Ramos (cell line): ENCODE measurements at regions not wholly inside any gene's neighbourhood (a gene's known extent, or its start where the extent isn't known, plus 50 kb on each side); places are given as distances from the start of the nearest gene placed in this dataset.

Source experiments
- in situ Hi-C: fragments of 300-500 bp; cut with MboI; formaldehyde crosslinking; loops from one replicate; pipeline ENCODE4 v1.14.3; 2022; ENCODE audit warnings: low sequenced_read_pairs; ENCODE audit not compliant: unreplicated experiment

DNA sequence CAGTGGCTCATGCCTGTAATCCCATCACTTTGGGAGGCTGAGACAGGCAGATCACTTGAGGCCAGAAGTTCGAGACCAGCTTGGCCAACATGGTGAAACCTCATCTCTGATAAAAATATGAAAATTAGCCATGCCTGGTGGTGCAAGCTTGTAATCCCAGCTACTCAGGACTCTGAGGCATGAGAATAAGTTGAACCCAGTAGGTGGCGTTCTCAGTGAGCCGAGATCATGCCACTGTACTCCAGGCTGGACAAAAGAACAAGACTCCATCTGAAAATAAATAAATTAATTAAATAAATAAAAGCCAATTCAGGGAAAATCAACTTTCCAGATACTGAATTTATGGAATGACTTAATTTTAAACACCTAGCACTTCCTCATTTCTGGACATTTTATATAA, 1722.1 kb downstream of the MAT2B start:
- in situ Hi-C loops, result no loop called here

DNA sequence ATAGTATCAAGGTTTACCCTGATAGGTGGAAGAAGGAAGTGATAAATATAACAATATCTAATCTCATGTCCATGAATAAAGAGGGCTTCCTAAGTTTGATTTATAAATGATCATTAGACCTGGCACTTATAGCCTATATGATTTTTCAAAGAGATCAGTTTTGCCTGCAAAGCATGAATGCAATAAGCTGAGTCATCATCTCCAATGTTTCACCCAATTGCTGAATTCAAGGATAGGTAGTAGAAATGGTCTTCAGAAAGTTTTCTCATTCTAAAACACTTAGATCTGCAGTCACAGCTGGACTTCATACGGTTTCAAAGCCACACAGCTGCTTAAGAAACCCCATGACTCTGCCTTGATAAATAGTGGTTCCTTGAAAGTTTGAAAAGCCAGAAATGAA, 1722.8 kb downstream of the MAT2B start:
- in situ Hi-C loops, result no loop called here

GRCh38 chr5:165231821-165232508, 1726.5 kb downstream of the MAT2B start:
- in situ Hi-C loops, result no loop called here

- in situ Hi-C loops, result no loop called here
These were observed 1727.2 kb downstream of the MAT2B start for GRCh38 chr5:165232509-165233028.

- in situ Hi-C loops, result no loop called here
These were observed 1736.4 kb downstream of the MAT2B start for GRCh38 chr5:165241811-165242210.

- in situ Hi-C loops, result no loop called here
These were observed 1737.2 kb downstream of the MAT2B start for GRCh38 chr5:165242646-165243045.

DNA sequence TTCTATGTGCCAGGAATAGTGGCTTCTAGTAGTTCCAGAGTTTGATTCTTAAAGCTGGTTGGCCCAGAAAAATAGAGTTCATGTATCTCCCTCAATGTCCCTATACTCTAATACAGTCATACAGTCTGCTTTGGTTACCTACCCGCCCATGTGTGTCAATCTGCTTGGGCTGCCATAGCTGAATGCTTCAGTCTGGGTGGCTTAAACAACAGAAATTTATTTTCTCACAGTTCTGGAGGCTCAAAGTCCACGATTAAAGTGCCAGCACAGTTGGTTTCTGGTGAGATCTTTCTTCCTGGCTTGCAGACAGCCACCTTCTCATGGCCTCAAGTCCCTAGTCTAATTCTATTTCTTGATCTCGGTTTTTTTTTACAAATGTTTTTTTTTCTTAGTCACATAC, 1739.0 kb downstream of the MAT2B start:
- in situ Hi-C loops, result no loop called here

- in situ Hi-C loops, result no loop called here
These were observed 1752.9 kb downstream of the MAT2B start for GRCh38 chr5:165258197-165258771.

DNA sequence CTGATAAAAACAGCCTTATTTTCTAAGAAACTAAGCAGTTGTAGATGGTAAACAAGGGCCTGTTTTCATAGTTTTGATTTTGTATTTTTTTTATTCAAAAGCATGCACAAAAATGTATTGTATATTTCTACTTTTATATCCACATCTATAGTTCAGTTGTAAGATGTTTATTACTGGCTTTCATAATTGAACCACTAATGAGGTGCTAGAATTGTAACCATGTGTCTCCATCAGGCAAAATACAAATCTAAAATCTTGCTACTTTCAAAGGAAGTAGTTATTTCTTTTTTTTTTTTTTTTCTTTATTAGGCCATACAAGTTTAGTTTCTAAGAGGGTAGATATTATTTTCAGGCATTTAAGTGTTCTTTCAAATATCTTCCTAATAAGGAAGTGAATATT, 1755.0 kb downstream of the MAT2B start:
- in situ Hi-C loops, result no loop called here

- in situ Hi-C loops, result no loop called here
These were observed 1758.1 kb downstream of the MAT2B start for GRCh38 chr5:165263536-165263935.

GRCh38 chr5:165266939-165267338, 1761.5 kb downstream of the MAT2B start:
- in situ Hi-C loops, result no loop called here

- in situ Hi-C loops, result no loop called here
These were observed 1767.0 kb downstream of the MAT2B start for GRCh38 chr5:165272436-165272835.

DNA sequence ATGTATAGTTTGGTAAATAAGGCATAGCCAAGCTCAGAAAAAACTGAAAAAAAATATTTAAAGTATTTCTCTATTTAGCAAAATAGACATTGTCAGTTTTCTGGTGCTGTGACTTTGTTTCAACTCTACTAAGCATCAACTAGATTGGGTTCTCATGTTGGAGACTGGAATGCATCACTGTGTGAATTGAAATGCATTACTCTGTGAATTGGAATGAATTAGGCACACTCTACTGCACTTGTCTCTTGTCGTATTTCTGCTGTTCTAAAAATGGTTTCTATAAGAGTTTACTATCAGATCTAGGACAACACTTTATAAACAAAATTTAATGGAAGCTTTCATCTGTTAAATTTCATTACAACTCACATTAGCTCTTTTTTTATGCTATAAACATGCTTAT, 1772.2 kb downstream of the MAT2B start:
- in situ Hi-C loops, result no loop called here

- in situ Hi-C loops, result no loop called here
These were observed 1777.1 kb downstream of the MAT2B start for GRCh38 chr5:165282491-165282890.

DNA sequence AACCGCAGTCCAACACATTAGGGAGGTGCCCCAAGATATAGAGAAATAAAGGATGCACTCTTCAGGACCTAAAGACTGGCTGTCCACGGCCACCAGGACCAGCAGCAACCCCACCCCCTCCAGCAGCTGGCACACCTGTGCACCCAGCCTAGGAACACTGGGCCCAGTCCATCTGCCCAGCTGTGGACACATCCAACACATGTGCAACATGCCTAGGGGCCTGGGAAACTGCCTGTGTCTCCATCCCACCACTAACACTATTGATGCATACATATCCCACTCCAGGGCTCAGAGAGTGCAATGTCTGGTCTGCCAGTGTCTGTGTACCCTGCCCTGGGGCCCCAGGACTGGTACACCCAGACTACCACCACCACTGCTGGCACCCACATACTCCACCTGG, 1781.3 kb downstream of the MAT2B start:
- in situ Hi-C loops, result no loop called here

DNA sequence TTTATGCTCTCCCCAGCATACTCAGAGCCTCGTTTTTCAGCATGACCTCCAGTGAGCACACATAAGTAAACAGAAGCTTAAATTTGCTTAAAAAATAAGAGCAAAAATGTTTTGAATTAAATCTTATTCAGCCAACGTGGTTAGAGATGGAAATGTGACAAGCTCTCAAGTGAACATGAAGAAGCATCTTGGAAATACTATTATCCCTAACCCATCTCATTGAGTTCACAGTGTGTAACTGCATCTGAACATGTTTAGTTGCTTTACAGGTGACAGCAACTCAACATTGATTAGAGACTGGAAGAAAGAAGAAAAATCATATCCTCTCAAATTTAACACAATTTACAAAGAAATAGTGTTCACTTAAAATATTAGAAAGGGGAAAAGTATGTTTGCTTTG, 1785.1 kb downstream of the MAT2B start:
- in situ Hi-C loops, result no loop called here

DNA sequence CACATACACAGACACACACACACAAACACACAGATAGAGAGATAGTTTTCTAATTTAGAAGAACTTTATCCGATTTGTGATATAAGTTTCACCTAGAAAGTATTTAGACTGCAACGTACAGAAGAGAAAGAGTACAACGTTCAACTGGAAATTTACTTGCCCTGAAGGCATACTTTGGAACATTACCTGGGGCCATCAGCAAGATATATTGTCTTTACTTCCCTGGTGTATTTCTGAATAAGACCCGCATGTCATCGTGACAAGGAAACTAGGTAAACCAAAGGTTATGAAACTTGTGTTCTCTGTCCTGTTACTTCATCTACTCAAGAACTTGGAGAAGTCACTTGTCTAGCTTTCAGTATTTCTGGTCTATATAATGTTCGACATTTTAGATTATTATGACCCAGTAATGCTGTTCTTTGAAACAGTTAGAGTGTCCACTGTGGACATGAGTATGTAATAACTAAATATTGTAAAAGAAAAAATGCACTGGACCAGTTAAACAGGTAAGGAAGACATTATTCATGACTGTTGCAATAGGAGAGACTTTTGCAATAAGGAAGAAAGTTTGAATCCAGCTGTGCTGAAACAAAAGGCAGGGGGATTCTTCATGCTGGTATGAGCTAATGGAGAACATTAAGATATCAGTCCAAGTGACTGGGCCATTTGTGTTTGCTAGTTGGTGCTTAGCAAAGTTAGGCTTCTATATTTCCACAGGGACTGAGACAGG, 1791.1 kb downstream of the MAT2B start:
- in situ Hi-C loops, result no loop called here

DNA sequence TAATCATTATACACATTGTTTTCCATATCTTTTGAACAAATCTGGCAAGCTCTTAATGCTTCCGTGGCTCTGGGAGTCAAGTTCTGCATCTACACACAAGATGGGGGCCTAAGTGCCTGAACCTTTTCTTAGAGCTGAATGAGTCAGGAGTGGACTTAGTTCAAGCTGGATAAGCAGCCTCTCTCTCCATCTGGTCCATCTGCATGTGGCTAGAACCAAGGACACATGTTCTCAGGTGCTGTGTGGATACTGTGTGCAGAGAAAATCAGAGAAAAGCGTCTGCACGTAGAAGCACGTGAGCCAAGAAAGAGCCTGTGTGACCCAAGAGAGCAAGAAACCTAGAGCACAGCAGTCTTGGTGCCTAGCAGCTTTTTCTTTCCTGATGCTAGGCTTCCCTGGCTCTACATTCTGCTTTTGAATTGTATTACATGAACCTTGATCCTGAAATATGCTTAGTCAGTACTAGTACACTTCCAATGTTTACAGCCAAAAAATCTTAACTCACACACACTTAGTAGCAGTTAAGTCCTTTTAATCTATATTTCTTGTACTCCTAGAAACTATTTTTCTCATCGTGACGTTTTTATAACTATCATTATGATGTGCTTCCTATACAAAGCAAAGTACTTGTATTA, 1798.9 kb downstream of the MAT2B start:
- in situ Hi-C loops, result no loop called here

DNA sequence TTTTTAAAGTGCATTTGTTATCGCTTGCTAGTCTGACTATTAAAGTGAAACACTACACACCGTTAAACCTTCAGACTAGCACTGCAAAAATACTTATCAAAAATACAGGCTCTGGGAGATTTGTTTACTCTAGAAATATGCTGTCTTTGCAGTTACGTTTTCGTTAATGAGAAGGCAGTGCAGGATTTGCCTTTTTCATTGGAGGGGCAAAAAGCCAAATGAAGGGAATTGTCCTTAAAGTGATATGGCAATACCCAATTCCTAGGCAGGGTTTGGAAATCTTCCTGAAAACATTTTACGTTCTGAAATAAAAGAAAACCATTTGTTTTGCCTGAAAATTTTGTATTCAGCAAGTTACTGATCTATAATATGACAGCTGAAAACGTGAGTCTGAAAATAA, 1800.2 kb downstream of the MAT2B start:
- in situ Hi-C loops, result no loop called here

DNA sequence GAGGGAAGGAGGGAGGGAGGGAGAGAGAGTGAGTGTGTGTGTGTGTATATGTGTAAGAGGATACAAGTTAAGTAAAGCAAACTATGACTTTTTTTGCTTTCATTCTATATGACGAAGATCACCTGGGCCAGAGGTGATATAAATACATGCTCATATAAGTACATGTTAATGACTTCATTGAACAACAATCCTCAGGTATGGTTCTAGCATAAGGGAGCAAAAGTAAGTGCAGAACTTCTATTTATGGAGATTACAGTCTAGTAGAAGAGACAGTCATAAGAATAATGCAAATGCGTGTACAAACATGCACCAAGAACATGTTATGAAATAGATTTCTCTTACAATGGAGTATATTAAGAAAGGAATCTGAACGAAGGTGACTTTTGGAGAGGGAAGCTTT, 1804.0 kb downstream of the MAT2B start:
- in situ Hi-C loops, result no loop called here

- in situ Hi-C loops, result no loop called here
These were observed 1804.6 kb downstream of the MAT2B start for GRCh38 chr5:165310031-165310430.
